HG03175 (cell line): ENCODE measurements at regions not wholly inside any gene's neighbourhood (a gene's known extent, or its start where the extent isn't known, plus 50 kb on each side); places are given as distances from the start of the nearest gene placed in this dataset.

Experiments
- ATAC-seq: cut with Tn5 transposase; IDR thresholded peaks from one replicate; pipeline ENCODE4 v1.9.1; 2021; ENCODE audit warnings: mild to moderate bottlenecking, moderate library complexity; ENCODE audit not compliant: unreplicated experiment

DNA sequence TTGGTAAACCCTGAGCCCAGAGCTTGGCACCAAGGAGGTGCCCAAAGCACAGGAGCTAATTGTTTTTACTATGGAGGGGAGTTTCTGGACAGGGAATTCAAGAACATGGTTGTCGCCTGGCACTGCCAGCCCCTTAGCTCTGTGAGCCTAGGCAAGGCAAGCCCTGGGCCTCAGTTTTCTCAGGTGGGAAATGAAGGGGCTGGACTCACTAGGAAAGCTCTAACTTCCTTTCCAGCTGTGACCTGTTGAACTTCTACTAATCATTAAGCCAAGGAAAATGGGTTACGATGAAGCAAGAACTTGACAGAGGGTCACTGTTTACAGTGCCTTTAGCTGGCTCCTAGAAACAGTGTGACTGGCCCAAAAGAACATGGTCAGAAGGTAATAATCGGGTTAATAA is 277.2 kb downstream of the SHQ1 start:
- ATAC-seq = no peak

- ATAC-seq = no peak
Observed at GRCh38 chr3:72569754-72570440, 278.3 kb downstream of the SHQ1 start.

GRCh38 chr3:72568083-72568482 is 280.2 kb downstream of the SHQ1 start:
- no peak for ATAC-seq

- ATAC-seq = no peak
Observed at GRCh38 chr3:72567474-72567873, 280.8 kb downstream of the SHQ1 start.

GRCh38 chr3:72565593-72565992 is 282.7 kb downstream of the SHQ1 start:
- no peak for ATAC-seq

- ATAC-seq = no peak
Observed at GRCh38 chr3:72563690-72564370, 284.4 kb downstream of the SHQ1 start.

GRCh38 chr3:72560846-72561675 is 287.2 kb downstream of the SHQ1 start:
- ATAC-seq = no peak

DNA sequence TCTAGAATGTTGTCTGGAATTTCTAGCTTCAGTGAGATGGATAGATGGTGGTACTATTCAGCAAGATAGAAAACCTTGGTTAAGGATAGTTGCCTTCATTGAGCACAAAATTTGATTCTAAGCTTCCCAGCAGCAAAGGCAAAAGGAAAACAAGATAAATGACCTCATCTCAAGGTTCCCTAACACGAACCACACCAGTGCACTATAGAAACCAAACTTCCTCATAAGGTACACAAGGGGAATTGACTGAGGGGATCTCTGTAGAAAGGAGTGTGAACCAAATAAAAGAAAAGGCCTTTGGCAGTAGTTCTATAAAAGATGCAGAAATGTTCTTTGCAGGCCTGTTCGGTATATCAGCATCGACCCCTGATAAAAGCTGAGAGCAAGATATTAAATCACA is 288.9 kb downstream of the SHQ1 start:
- ATAC-seq = no peak

- no peak for ATAC-seq
Observed at GRCh38 chr3:72558001-72558400, 290.2 kb downstream of the SHQ1 start.

DNA sequence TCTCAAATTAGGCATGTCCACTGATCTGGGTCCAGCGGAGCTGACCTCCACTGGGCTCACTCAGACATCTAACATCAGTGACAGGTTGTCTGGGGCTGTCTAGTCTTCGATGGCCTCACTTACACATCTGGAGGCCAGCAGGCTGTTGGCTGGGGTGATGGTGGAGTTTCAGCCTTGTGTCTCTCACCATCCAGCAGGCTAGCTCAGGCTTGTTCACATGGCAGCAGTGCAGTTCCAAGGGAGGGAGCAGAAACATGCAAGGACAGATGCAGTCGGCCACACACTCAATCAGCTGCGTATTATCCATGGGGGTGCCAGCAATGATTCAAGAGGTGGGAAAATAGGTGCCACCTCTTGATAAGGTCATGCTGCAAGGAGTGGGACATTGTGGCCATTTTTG is 292.5 kb downstream of the SHQ1 start:
- no peak for ATAC-seq

DNA sequence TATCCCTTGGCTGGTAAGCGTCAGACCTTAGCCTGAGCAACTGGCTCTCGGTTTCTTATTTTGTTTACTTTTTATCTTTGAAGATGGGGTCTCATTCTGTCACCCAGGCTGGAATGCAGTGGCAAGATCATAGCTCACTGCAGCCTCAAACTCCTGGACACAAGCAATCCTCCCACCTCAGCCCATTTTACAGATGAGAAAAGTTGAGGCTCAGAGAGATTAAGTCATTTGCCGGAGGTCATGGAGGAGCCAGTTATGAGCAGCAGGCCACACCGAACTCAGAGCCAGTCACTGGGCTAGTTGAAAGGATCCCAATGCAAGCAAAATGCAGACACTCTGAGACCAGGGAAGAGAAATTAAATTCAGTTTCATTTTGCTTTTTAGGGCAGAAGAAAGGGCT is 293.6 kb downstream of the SHQ1 start:
- ATAC-seq = no peak

DNA sequence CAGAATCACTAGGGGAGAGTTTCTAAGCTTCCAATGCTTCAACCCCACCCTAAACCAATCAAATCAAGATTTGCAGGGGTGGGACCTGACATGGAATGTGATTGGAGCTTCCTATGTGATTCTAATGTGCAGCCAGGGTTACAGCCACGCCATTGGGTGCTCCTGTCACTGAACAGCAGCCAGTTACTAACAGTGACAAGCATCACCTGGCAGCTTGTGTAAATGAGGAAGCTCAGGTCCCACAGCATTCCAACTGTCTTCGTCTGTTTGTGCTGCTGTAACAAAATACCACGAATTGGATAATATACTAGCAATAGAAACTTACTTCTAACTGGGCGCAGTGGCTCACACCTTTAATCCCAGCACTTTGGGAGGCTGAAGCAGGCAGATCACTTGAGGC is 294.9 kb downstream of the SHQ1 start:
- no peak for ATAC-seq

- ATAC-seq = no peak
Observed at GRCh38 chr3:72550582-72551262, 297.5 kb downstream of the SHQ1 start.

- ATAC-seq = no peak
Observed at GRCh38 chr3:72549761-72550581, 298.3 kb downstream of the SHQ1 start.

DNA sequence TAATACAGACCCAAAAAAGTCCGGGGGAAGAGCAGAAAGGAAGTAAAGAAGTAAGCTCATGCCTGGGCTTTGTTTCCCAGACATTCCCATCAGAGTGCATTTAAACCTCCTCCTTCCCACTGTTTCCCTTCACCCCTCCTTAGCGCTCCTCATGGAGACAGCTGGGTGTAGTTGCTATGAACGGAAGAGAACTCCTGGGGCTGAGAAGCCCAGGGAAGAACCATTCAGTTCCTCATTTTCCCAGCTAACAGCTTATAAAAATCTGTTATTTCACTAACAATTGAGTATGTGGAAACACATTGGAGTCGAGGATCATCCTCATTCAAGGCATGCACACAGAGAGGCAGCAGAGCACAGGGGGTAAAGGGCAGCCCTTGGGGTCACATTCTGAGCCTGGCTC is 299.3 kb downstream of the SHQ1 start:
- ATAC-seq = no peak

DNA sequence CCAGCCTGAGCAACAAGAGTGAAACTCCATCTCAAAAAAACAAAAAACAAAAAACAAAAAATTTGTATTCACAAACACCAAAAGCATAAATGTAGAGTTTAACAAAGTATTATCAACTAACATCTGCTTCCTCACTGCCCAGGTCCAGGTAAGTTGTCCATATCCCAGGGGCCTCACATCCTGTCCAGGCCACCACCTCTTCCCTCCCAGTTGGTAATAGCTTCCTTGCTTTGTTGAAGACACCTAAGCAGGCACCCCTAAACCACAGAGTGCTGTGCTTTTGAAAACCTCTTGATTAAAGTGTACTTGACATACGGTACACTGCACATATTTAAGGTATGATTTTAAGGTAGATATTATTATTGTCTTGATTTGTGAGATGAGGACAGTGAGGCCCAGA is 299.8 kb downstream of the SHQ1 start:
- no peak for ATAC-seq

DNA sequence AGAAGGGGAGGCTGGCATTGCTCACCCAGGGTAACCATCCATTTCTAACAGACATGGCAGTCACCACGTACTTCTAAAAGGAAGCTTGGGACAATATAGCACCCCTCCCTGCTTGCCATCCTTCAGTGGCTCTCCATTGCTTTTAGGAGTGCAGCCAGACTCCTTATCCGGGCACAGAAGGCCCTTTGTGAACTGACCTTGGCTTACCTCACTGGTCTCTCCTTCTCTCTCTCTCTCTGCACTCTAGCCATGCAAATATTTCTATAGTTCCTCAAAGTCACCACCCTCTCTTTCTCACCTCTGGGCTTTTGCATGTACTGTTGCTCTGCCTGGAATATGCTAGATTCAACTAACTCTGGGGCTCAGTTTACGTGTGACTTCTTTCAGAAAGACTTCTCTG is 301.1 kb downstream of the SHQ1 start:
- no peak for ATAC-seq

DNA sequence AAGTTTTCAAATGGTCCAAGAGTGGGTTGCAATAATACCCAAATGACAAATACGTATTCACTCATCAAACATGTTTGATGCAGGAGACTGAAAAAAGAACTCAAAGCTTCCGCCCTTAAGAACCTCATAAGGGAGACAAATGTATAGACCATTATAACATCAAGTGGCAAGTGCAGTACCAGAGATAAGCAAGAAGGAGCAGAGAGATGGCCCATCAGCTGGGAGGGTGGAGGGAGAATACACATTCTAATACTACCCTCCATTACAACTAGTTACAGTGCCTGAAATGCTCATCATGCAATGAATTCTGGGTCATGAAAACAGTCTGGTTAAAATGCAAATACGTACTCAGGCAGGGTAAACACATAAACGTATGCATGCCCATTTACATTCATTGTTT is 304.0 kb downstream of the SHQ1 start:
- no peak for ATAC-seq

DNA sequence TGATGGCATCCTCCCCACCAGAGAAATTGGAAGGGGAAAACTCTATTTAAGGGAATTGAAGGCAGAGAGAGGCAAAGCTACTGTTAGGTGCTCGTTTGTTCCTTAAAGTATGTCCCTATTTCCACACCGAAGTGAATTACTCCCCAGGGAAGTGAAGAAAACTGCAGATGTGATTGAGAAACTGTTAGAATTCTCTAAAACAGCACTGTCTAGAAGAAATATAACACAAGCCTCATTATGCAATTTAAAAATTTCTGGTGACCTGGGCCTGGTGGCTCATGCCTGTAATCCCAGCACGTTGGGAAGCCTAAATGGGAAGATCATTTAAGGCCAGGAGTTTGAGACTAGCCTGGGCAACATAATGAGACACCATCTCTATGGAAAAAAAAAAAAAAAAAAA is 305.0 kb downstream of the SHQ1 start:
- ATAC-seq = no peak

- ATAC-seq = no peak
Observed at GRCh38 chr3:72542781-72543180, 305.5 kb downstream of the SHQ1 start.

- ATAC-seq = no peak
Observed at GRCh38 chr3:72539856-72540255, 308.4 kb downstream of the SHQ1 start.
